Trophoblast cell (in vitro differentiated cells and primary cell): ENCODE measurements at regions not wholly inside any gene's neighbourhood (a gene's known extent, or its start where the extent isn't known, plus 50 kb on each side); places are given as distances from the start of the nearest gene placed in this dataset.

ENCODE experiments used
- DNase-seq, 2 donors: peaks; one replicate each; pipeline ENCODE4 v3.0.0-alpha.2; 2016
- H2AFZ ChIP-seq: 2 replicates; pipeline ENCODE4 v1.6.1; 2013; ENCODE audit warnings: low read length, moderate library complexity, mild to moderate bottlenecking; ENCODE audit not compliant: insufficient read depth, poor library complexity
- H2AK5ac ChIP-seq: 2 replicates; pipeline ENCODE4 v1.6.1; 2013; ENCODE audit warnings: mild to moderate bottlenecking, low read length
- H2BK120ac ChIP-seq: 2 replicates; pipeline ENCODE4 v1.6.1; 2013; ENCODE audit warnings: low read length, mild to moderate bottlenecking, moderate library complexity; ENCODE audit not compliant: insufficient read depth, poor library complexity
- H2BK12ac ChIP-seq: 2 replicates; pipeline ENCODE4 v1.6.1; 2013; ENCODE audit warnings: mild to moderate bottlenecking, low read length, moderate library complexity
- H2BK5ac ChIP-seq: 2 replicates; pipeline ENCODE4 v1.6.1; 2013; ENCODE audit warnings: low read length, low read depth, moderate library complexity, mild to moderate bottlenecking; ENCODE audit not compliant: poor library complexity
- H3K14ac ChIP-seq: 2 replicates; pipeline ENCODE4 v1.6.1; 2013; ENCODE audit warnings: mild to moderate bottlenecking, low read length
- H3K18ac ChIP-seq: 2 replicates; pipeline ENCODE4 v1.6.1; 2013; ENCODE audit warnings: mild to moderate bottlenecking, low read length
- H3K23ac ChIP-seq: 2 replicates; pipeline ENCODE4 v1.6.1; 2013; ENCODE audit warnings: low read length
- H3K27ac ChIP-seq: 2 replicates; pipeline ENCODE4 v1.5.1; 2013; ENCODE audit warnings: low read depth, mild to moderate bottlenecking, inconsistent platforms, low read length, moderate library complexity
- H3K27me3 ChIP-seq: 2 replicates; pipeline ENCODE4 v1.6.1; 2013; ENCODE audit warnings: inconsistent platforms, mild to moderate bottlenecking, low read length, moderate library complexity; ENCODE audit not compliant: insufficient read depth
- H3K36me3 ChIP-seq, 2 experiments: 1 replicate in 1 of 2; 2 replicates in 1 of 2; pipeline ENCODE4 v1.6.1; 2013; ENCODE audit warnings: low read length in 2 of 2, mild to moderate bottlenecking in 2 of 2, moderate library complexity in 1 of 2; ENCODE audit not compliant: insufficient read depth in 2 of 2, control insufficient read depth in 1 of 2
- H3K4ac ChIP-seq: 2 replicates; pipeline ENCODE4 v1.6.1; 2013; ENCODE audit warnings: low read depth, mild to moderate bottlenecking, low read length, moderate library complexity
- H3K4me1 ChIP-seq, 2 experiments: 1 replicate in 1 of 2; 2 replicates in 1 of 2; pipeline ENCODE4 v1.6.1; 2013; ENCODE audit warnings: low read length in 2 of 2, mild to moderate bottlenecking in 2 of 2, moderate library complexity in 1 of 2; ENCODE audit not compliant: insufficient read depth in 2 of 2, control insufficient read depth in 1 of 2
- H3K4me2 ChIP-seq: 2 replicates; pipeline ENCODE4 v1.6.1; 2013; ENCODE audit warnings: inconsistent platforms, mild to moderate bottlenecking, low read length, moderate library complexity
- H3K4me3 ChIP-seq: 2 replicates; pipeline ENCODE4 v1.5.1; 2013; ENCODE audit warnings: mild to moderate bottlenecking, low read depth, low read length, inconsistent platforms
- H3K79me1 ChIP-seq: one replicate; pipeline ENCODE4 v1.6.1; 2013; ENCODE audit warnings: low read length
- H3K79me2 ChIP-seq: 2 replicates; pipeline ENCODE4 v1.6.1; 2013; ENCODE audit warnings: low read length, mild to moderate bottlenecking; ENCODE audit not compliant: control insufficient read depth, insufficient read depth, poor library complexity
- H3K9ac ChIP-seq: 2 replicates; pipeline ENCODE4 v1.6.1; 2013; ENCODE audit warnings: mild to moderate bottlenecking, low read length
- H3K9me3 ChIP-seq: 2 replicates; pipeline ENCODE4 v1.6.1; 2013; ENCODE audit warnings: low read depth, mild to moderate bottlenecking, control low read depth, inconsistent platforms, low read length; ENCODE audit not compliant: insufficient read depth
- H4K12ac ChIP-seq: 2 replicates; pipeline ENCODE4 v1.6.1; 2013; ENCODE audit warnings: low read depth, mild to moderate bottlenecking, low read length, moderate library complexity
- H4K8ac ChIP-seq: 2 replicates; pipeline ENCODE4 v1.6.1; 2013; ENCODE audit warnings: low read depth, mild to moderate bottlenecking, low read length, moderate library complexity
- H4K91ac ChIP-seq: one replicate; pipeline ENCODE4 v1.6.1; 2013; ENCODE audit warnings: low read depth, mild to moderate bottlenecking, low read length, moderate library complexity
- WGBS: extraction: QIAGEN DNeasy Blood & Tissue Kit; methylation state at CpG from one replicate; pipeline ENCODE4 v1.1.7; 2013; ENCODE audit warnings: missing lambda C conversion rate; ENCODE audit not compliant: insufficient read length, insufficient coverage; ENCODE audit errors: extremely low coverage; 5-methylcytosine and 5-hydroxymethylcytosine counted together

- Histone ChIP-seq H3K4me1 (no peaks in the 10 kb centered on the region), H4K12ac (no peak overlapping the region), H2AFZ (no peak overlapping the region), H2BK12ac (no peak overlapping the region), H3K14ac (no peak overlapping the region), H2AK5ac (no peak overlapping the region), H3K23ac (no peak overlapping the region), H2BK120ac (no peak overlapping the region), H3K27me3 (no peaks in the 10 kb centered on the region), H3K9ac (no peak overlapping the region), H3K36me3 (no peaks in the 10 kb centered on the region), H3K4me2 (no peak overlapping the region), H4K91ac (no peak overlapping the region), H3K79me1 (no peaks in the 10 kb centered on the region), H4K8ac (no peak overlapping the region), H3K79me2 (no peaks in the 10 kb centered on the region), H3K4ac (no peak overlapping the region), H3K27ac (no peak overlapping the region), H3K9me3 (no peaks in the 10 kb centered on the region), H2BK5ac (no peak overlapping the region), H3K4me3 (no peak overlapping the region), H3K18ac (no peak overlapping the region)
- no peak for DNase-seq
- no CpG with 5 or more reads among the region's 3 CpGs for WGBS
Observed at GRCh38 chr18:67243799-67244587, 272.5 kb downstream of the DSEL start.

DNA sequence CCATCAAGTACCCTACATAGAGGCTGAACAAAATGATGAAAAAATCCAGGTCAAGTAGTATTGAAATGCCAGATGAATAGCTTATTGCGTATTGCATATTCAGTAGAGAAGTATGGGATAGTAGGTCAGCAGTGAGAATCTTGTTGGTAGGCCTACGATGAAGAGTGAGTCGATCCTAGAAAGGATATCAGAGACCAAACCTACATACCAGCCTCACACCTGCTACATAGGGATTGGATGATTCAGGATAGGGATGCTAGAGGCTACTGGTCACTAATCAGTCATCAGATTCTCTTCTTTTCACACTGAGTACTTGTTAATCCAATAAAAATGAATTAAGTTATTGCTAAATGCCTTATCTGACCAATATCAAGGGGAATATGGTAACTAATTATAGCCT lies 274.5 kb downstream of the DSEL start:
- Histone ChIP-seq H4K12ac (no peak overlapping the region), H3K27me3 (no peaks in the 10 kb centered on the region), H3K9me3 (no peaks in the 10 kb centered on the region), H3K23ac (no peak overlapping the region), H4K8ac (no peak overlapping the region), H3K27ac (no peak overlapping the region), H2BK12ac (no peak overlapping the region), H3K79me2 (no peaks in the 10 kb centered on the region), H2AK5ac (peak overlapping the region; percentile 37), H3K4ac (no peak overlapping the region), H3K4me3 (no peak overlapping the region), H3K4me2 (no peak overlapping the region), H3K14ac (no peak overlapping the region), H3K4me1 (no peaks in the 10 kb centered on the region), H3K18ac (no peak overlapping the region), H3K79me1 (no peaks in the 10 kb centered on the region), H3K36me3 (no peaks in the 10 kb centered on the region), H4K91ac (no peak overlapping the region), H2AFZ (no peak overlapping the region), H2BK5ac (no peak overlapping the region), H3K9ac (no peak overlapping the region), H2BK120ac (no peak overlapping the region)
- DNase-seq: no peak
- WGBS: no CpG with 5 or more reads among the region's 3 CpGs

GRCh38 chr18:67241299-67241698 lies 275.2 kb downstream of the DSEL start:
- H3K79me1 ChIP-seq: no peaks in the 10 kb centered on the region
- no peaks in the 10 kb centered on the region for H3K9me3 ChIP-seq
- no peak overlapping the region for H4K91ac ChIP-seq
- no peak overlapping the region for H2AFZ ChIP-seq
- H3K9ac ChIP-seq: no peak overlapping the region
- no peak overlapping the region for H3K18ac ChIP-seq
- no CpG with 5 or more reads among the region's 1 CpG for WGBS
- H3K4me1 ChIP-seq: no peaks in the 10 kb centered on the region
- H4K12ac ChIP-seq: no peak overlapping the region
- H3K4me2 ChIP-seq: no peak overlapping the region
- no peaks in the 10 kb centered on the region for H3K36me3 ChIP-seq
- H2AK5ac ChIP-seq: no peak overlapping the region
- no peak overlapping the region for H3K14ac ChIP-seq
- no peak overlapping the region for H3K23ac ChIP-seq
- H4K8ac ChIP-seq: no peak overlapping the region
- H3K79me2 ChIP-seq: no peaks in the 10 kb centered on the region
- no peak overlapping the region for H2BK12ac ChIP-seq
- DNase-seq: no peak
- H2BK5ac ChIP-seq: no peak overlapping the region
- H3K27ac ChIP-seq: no peak overlapping the region
- H2BK120ac ChIP-seq: no peak overlapping the region
- no peaks in the 10 kb centered on the region for H3K27me3 ChIP-seq
- no peak overlapping the region for H3K4ac ChIP-seq
- H3K4me3 ChIP-seq: no peak overlapping the region

DNA sequence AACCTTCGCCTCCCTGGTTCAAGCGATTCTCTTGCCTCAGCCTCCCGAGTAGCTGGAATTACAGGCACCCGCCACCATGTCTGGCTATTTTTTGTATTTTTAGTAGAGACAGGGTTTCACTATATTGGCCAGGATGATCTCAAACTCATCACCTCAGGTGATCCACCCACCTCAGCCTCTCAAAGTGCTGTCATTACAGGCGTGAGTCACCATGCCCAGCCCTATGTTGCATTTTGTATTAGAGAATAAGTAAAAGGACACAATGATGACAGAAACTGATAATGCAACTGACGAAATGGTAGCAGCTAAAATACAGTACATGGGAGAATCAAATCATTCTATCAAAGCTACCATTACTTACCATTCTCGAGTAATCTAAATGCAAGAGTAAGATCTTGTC lies 276.7 kb downstream of the DSEL start:
- H3K4me2 ChIP-seq: no peak overlapping the region
- DNase-seq: no peak
- H3K18ac ChIP-seq: no peak overlapping the region
- no peak overlapping the region for H2BK12ac ChIP-seq
- H3K27ac ChIP-seq: no peak overlapping the region
- H3K14ac ChIP-seq: no peak overlapping the region
- no peaks in the 10 kb centered on the region for H3K79me1 ChIP-seq
- H2AFZ ChIP-seq: no peak overlapping the region
- WGBS: no CpG with 5 or more reads among the region's 7 CpGs
- no peaks in the 10 kb centered on the region for H3K79me2 ChIP-seq
- H4K91ac ChIP-seq: no peak overlapping the region
- no peaks in the 10 kb centered on the region for H3K36me3 ChIP-seq
- no peaks in the 10 kb centered on the region for H3K4me1 ChIP-seq
- no peak overlapping the region for H2BK120ac ChIP-seq
- no peaks in the 10 kb centered on the region for H3K27me3 ChIP-seq
- H4K12ac ChIP-seq: no peak overlapping the region
- no peak overlapping the region for H2AK5ac ChIP-seq
- H4K8ac ChIP-seq: no peak overlapping the region
- no peak overlapping the region for H3K9ac ChIP-seq
- no peak overlapping the region for H3K4ac ChIP-seq
- H3K4me3 ChIP-seq: no peak overlapping the region
- no peaks in the 10 kb centered on the region for H3K9me3 ChIP-seq
- no peak overlapping the region for H2BK5ac ChIP-seq
- H3K23ac ChIP-seq: no peak overlapping the region
